MM.1S (cell line): ENCODE measurements at regions not wholly inside any gene's neighbourhood (a gene's known extent, or its start where the extent isn't known, plus 50 kb on each side); places are given as distances from the start of the nearest gene placed in this dataset.

Source experiments
- EZH2 ChIP-seq: fragments of 300-600 bp; sonication (generic); optimal IDR thresholded peaks from 2 replicates; pipeline ENCODE3; 2017; ENCODE audit warnings: low read depth, mild to moderate bottlenecking, antibody characterized with exemption, low read length, mixed read lengths
- EZH2phosphoT487 ChIP-seq: fragments of 300-600 bp; sonication (generic); IDR thresholded peaks from 2 replicates; pipeline ENCODE4 v1.6.1; 2018; ENCODE audit warnings: antibody characterized with exemption, low read length
- TF ChIP-seq, protein P1 (sequence below): fragments of 300-600 bp; sonication (generic); IDR thresholded peaks from 2 replicates; pipeline ENCODE4 v1.5.1; 2016; ENCODE audit warnings: antibody characterized with exemption, low read length, mixed read lengths

- TF ChIP-seq, protein P1, sequence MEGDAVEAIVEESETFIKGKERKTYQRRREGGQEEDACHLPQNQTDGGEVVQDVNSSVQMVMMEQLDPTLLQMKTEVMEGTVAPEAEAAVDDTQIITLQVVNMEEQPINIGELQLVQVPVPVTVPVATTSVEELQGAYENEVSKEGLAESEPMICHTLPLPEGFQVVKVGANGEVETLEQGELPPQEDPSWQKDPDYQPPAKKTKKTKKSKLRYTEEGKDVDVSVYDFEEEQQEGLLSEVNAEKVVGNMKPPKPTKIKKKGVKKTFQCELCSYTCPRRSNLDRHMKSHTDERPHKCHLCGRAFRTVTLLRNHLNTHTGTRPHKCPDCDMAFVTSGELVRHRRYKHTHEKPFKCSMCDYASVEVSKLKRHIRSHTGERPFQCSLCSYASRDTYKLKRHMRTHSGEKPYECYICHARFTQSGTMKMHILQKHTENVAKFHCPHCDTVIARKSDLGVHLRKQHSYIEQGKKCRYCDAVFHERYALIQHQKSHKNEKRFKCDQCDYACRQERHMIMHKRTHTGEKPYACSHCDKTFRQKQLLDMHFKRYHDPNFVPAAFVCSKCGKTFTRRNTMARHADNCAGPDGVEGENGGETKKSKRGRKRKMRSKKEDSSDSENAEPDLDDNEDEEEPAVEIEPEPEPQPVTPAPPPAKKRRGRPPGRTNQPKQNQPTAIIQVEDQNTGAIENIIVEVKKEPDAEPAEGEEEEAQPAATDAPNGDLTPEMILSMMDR, result no peak
- no peak for TF ChIP-seq EZH2
- TF ChIP-seq EZH2phosphoT487, result no peak
Observed at GRCh38 chr6:121515630-121516265, 80.3 kb downstream of the GJA1 start.
